Erythroblast (primary cell): ENCODE measurements at regions not wholly inside any gene's neighbourhood (a gene's known extent, or its start where the extent isn't known, plus 50 kb on each side); places are given as distances from the start of the nearest gene placed in this dataset.

Source experiments
- GATA1 ChIP-seq: IDR thresholded peaks from 2 replicates; pipeline ENCODE4 v1.6.1; 2011; ENCODE audit warnings: low read depth, mild to moderate bottlenecking, control low read depth, low read length, moderate library complexity
- POLR2A ChIP-seq: IDR thresholded peaks from 2 replicates; pipeline ENCODE4 v1.6.1; 2011; ENCODE audit warnings: mild to moderate bottlenecking, low read length

- TF ChIP-seq POLR2A (no peak), GATA1 (no peak)
Observed at GRCh38 chr3:150158943-150159625, 188.4 kb upstream of the PFN2 start.
